PC-9 (cell line): ENCODE measurements at regions not wholly inside any gene's neighbourhood (a gene's known extent, or its start where the extent isn't known, plus 50 kb on each side); places are given as distances from the start of the nearest gene placed in this dataset.

ENCODE experiments used
- BruUV-seq: library from RNA; stranded (reverse); fragments of 400-500 nt; replicated peaks from 2 replicates; lab custom pipeline; 2021; lab: Mats Ljungman, UMichigan
- CTCF ChIA-PET: fragments of 300-600 bp; sonication (Branson Sonifier 250); formaldehyde crosslinking; loops from one replicate; lab custom pipeline; 2022; ENCODE audit warnings: antibody characterized with exemption; lab: Charles Lee
- POLR2A ChIA-PET: fragments of 300-600 bp; sonication (Branson Sonifier 250); formaldehyde crosslinking; loops from one replicate; lab custom pipeline; 2022; ENCODE audit warnings: antibody characterized with exemption; ENCODE audit not compliant: unreplicated experiment; lab: Charles Lee
- DNase-seq, 2 experiments: peaks; one replicate each; pipeline versions ENCODE4 v3.0.0 to v3.0.0-alpha.2; 2015 to 2022; ENCODE audit warnings: mixed read lengths in 1 of 2
- H2AFZ ChIP-seq: fragments of 200-600 bp; sonication (generic); 2 replicates; pipeline ENCODE4 v1.8.1; 2017; ENCODE audit warnings: antibody characterized with exemption
- H3F3A ChIP-seq: fragments of 200-600 bp; sonication (generic); 2 replicates; pipeline ENCODE4 v1.8.1; 2017; ENCODE audit warnings: antibody characterized with exemption, mild to moderate bottlenecking, low read depth; ENCODE audit not compliant: insufficient read depth
- H3K27ac ChIP-seq: fragments of 200-600 bp; sonication (generic); 2 replicates; pipeline ENCODE4 v1.6.1; 2016; ENCODE audit warnings: mixed run types
- H3K27me3 ChIP-seq: fragments of 200-600 bp; sonication (generic); 2 replicates; pipeline ENCODE4 v1.6.1; 2016; ENCODE audit warnings: low read depth, mixed run types; ENCODE audit not compliant: insufficient read depth
- H3K36me3 ChIP-seq: fragments of 200-600 bp; sonication (generic); 2 replicates; pipeline ENCODE4 v1.6.1; 2016; ENCODE audit warnings: low read depth, mixed run types
- H3K4me1 ChIP-seq: fragments of 200-600 bp; sonication (generic); replicated peaks from 2 replicates; pipeline ENCODE4 v1.6.1; 2016; ENCODE audit warnings: mixed run types; ENCODE audit not compliant: insufficient read depth
- H3K4me2 ChIP-seq: fragments of 200-600 bp; sonication (generic); 2 replicates; pipeline ENCODE4 v1.6.1; 2017; ENCODE audit warnings: mixed run types
- H3K4me3 ChIP-seq: fragments of 200-600 bp; sonication (generic); 2 replicates; pipeline ENCODE4 v1.6.1; 2016; ENCODE audit warnings: mixed run types
- H3K79me2 ChIP-seq: fragments of 200-600 bp; sonication (generic); 2 replicates; pipeline ENCODE4 v1.6.1; 2017; ENCODE audit warnings: low read depth, mixed run types
- H3K9me2 ChIP-seq: fragments of 200-600 bp; sonication (generic); 2 replicates; pipeline ENCODE4 v1.8.1; 2017; ENCODE audit warnings: mild to moderate bottlenecking; ENCODE audit not compliant: insufficient read depth
- H3K9me3 ChIP-seq: fragments of 200-600 bp; sonication (generic); 2 replicates; pipeline ENCODE4 v1.8.1; 2016; ENCODE audit warnings: low read depth; ENCODE audit not compliant: insufficient read depth
- H4K20me1 ChIP-seq: fragments of 200-600 bp; sonication (generic); 2 replicates; pipeline ENCODE4 v1.8.1; 2017; ENCODE audit not compliant: insufficient read depth
- EZH2 ChIP-seq: fragments of 200-600 bp; sonication (generic); IDR thresholded peaks from 2 replicates; pipeline ENCODE4 v1.8.0; 2017; ENCODE audit warnings: antibody characterized with exemption, low read depth
- intact Hi-C: fragments of 100-400 bp; cut with micrococcal nuclease; formaldehyde crosslinking; loops from one replicate; pipeline ENCODE4 v1.10.0; 2022; ENCODE audit not compliant: unreplicated experiment
- TF ChIP-seq, protein P1 (sequence below): fragments of 200-600 bp; sonication (generic); conservative IDR thresholded peaks from 2 replicates; pipeline ENCODE4 v1.6.1; 2017; ENCODE audit warnings: mixed run types, antibody characterized with exemption, mild to moderate bottlenecking, moderate library complexity

DNA sequence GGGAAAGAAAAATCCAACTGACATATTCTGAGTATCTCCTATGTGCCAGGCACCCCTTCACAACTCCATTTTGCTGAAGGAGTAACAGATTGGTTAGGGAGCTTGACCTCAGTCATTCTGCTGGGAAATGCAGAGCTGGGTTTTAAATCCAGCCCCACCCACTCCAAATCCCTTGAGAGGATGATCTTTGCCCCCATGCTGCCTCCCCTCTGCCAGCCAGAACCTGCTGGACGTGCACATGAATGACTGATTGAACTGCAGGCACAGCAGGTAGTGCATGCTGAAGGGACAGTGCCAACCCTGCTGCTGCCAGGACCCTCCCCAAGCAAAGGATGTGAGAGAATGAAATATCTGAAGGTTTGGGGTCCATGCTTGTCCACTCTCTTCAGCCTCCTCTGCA lies 340.9 kb downstream of the BUD13 start:
- Histone ChIP-seq H2AFZ (no peak overlapping the region), H3K27me3 (peaks cover 70% of the 10 kb centered on the region), H3K36me3 (no peaks in the 10 kb centered on the region), H3K9me2 (no peaks in the 10 kb centered on the region; the same call in 1 of the 2 replicates), H3K9me3 (no peaks in the 10 kb centered on the region), H3K4me2 (no peak overlapping the region), H3K79me2 (no peaks in the 10 kb centered on the region), H3K4me1 (no peaks in the 10 kb centered on the region), H4K20me1 (no peaks in the 10 kb centered on the region), H3K27ac (no peak overlapping the region), H3F3A (no peaks in the 10 kb centered on the region), H3K4me3 (no peak overlapping the region)
- no TSS peak for BruUV-seq
- TF ChIP-seq EZH2, result no peak
- TF ChIP-seq, protein P1, sequence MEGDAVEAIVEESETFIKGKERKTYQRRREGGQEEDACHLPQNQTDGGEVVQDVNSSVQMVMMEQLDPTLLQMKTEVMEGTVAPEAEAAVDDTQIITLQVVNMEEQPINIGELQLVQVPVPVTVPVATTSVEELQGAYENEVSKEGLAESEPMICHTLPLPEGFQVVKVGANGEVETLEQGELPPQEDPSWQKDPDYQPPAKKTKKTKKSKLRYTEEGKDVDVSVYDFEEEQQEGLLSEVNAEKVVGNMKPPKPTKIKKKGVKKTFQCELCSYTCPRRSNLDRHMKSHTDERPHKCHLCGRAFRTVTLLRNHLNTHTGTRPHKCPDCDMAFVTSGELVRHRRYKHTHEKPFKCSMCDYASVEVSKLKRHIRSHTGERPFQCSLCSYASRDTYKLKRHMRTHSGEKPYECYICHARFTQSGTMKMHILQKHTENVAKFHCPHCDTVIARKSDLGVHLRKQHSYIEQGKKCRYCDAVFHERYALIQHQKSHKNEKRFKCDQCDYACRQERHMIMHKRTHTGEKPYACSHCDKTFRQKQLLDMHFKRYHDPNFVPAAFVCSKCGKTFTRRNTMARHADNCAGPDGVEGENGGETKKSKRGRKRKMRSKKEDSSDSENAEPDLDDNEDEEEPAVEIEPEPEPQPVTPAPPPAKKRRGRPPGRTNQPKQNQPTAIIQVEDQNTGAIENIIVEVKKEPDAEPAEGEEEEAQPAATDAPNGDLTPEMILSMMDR, result no peak
- no peak for DNase-seq
- POLR2A ChIA-PET, result no interaction called here
- CTCF ChIA-PET, result no interaction called here
- intact Hi-C loops, result no loop called here

DNA sequence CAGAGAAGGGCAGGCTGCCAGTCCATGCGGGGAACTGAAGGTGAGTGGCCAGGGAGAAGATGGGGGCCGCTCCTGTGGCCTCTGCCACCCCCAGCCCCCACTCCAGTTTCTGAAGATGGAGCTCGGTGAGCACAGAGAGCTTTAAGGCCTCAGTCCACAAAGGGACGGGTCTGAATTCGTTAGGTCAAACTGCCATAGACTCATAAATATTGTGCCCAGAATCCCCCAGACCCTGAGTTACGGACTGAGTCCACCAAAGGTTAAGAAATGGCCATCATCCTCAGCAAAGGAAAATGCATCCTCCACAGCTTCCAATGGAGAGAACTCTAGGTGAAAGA lies 344.2 kb downstream of the BUD13 start:
- no peak for DNase-seq
- no peaks in the 10 kb centered on the region for H3F3A ChIP-seq
- BruUV-seq, result no TSS peak
- no peaks in the 10 kb centered on the region for H3K4me1 ChIP-seq
- intact Hi-C loops, result no loop called here
- no peaks in the 10 kb centered on the region; the same call in 1 of the 2 replicates for H3K9me2 ChIP-seq
- no peaks in the 10 kb centered on the region for H4K20me1 ChIP-seq
- no peak overlapping the region for H2AFZ ChIP-seq
- ChIA-PET POLR2A (no interaction called here), CTCF (no interaction called here)
- peaks cover 86% of the 10 kb centered on the region for H3K27me3 ChIP-seq
- H3K36me3 ChIP-seq, result no peaks in the 10 kb centered on the region
- TF ChIP-seq EZH2, result no peak
- TF ChIP-seq, protein P1, result no peak
- H3K4me3 ChIP-seq, result no peak overlapping the region
- H3K27ac ChIP-seq, result no peak overlapping the region
- H3K4me2 ChIP-seq, result no peak overlapping the region
- H3K9me3 ChIP-seq, result no peaks in the 10 kb centered on the region
- no peaks in the 10 kb centered on the region for H3K79me2 ChIP-seq

DNA sequence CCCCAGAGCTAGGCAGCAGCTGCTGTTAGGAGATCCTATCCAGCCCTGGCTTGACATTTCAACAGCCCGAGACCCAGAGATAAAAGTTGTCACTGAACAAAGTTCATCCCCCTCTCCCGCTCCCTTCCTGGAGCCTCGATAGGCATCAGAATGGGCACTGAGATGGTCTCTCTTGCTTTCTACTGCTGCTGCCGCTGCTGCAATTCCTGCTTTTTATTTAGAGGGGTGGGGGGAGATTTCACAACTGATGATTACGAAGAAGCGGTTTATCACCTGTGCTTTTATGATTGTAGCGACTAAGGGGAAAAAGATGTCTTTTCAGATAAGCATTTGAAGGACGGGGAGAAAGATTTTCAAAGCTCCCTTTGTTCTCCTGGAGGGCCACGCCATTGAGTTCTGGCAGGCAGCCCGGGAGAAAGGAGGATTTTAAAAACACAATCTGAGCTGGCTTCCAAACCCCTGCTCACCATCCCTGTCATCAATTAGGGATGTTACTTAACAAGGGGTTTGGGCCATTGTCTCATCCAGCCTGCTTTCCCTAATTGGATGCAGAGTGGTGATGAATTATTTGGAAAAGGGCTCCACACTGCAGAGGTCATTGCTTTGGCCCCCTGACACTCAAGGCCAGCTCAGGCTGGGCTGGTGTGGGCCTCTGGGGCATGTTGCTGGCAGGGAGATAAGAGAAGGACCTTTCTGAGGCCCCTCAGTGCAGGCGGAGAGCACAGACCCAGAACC lies 344.7 kb downstream of the BUD13 start:
- POLR2A ChIA-PET, result no interaction called here
- CTCF ChIA-PET, result no interaction called here
- Histone ChIP-seq H3K36me3 (no peaks in the 10 kb centered on the region), H3K9me3 (no peaks in the 10 kb centered on the region), H3K4me3 (no peak overlapping the region), H3K9me2 (no peaks in the 10 kb centered on the region; the same call in 1 of the 2 replicates), H3K79me2 (no peaks in the 10 kb centered on the region), H3K27me3 (peaks cover 90% of the 10 kb centered on the region), H2AFZ (no peak overlapping the region), H3F3A (no peaks in the 10 kb centered on the region), H4K20me1 (no peaks in the 10 kb centered on the region), H3K27ac (no peak overlapping the region), H3K4me1 (no peaks in the 10 kb centered on the region), H3K4me2 (no peak overlapping the region)
- BruUV-seq, result no TSS peak
- no peak for DNase-seq
- intact Hi-C loops, result no loop called here
- TF ChIP-seq, protein P1, result no peak
- TF ChIP-seq EZH2, result no peak
